NCI-H1105 (cell line): ENCODE measurements at regions not wholly inside any gene's neighbourhood (a gene's known extent, or its start where the extent isn't known, plus 50 kb on each side); places are given as distances from the start of the nearest gene placed in this dataset.
A peak's percentile ranks its signal among the peaks of the same experiment; 100 is the strongest.
"Not testable (repeated sequence)": the region's sequence is repeated elsewhere in the genome, so short reads cannot be mapped to it uniquely, and the experiment has no call there.

Source experiments
- DNase-seq: peaks from one replicate; lab custom pipeline; 2025; lab: John Stamatoyannopoulos, UW

DNA sequence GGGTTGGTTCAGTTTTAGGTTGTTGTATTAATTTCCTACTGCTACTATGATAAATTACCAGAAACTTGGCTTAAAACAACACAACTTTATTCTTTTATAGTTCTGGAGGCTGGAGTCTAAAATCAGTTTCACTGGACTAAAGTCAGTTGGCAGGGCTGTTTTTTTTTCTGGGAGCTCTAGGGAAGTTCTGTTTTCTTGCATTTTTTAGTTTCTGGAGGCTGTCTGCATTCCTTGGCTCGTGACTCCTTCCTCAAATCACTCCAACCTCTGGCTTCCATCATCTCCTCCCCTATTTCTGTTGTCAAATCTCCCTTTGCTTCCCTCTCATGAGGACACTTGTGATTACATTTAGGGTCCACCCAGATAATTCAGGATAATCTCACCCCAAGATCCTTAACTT is 51.3 kb upstream of the SUB1 start:
- no peak for DNase-seq

DNA sequence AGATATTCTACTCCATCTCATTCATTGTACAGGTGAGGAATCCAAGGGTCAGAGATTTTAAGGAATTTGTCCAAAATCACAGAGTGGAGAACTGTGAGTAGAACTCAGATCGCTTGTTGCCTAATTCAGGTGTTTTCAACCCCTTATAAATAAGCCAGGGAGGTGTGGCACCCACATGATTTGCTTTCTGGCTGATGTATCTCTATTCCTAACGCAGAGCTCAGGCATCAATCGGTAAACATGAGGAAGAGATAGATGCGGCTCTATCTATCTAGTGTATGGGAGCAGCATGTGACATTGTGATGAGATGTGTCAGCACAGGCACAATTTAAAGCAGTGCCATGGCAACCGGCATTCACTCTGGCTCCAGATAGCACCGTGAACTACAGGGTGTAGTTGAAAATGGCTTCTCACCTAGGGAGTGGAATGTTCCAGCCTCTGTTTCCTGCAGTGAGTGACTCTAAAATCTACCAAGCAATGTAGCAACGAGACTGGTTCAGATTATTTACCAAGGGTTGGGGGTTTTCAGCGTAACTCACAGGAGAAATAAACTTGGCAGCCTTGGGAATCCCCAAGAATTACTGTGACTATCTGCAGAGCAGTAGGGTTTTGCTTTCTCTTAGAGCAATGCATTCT is 53.4 kb upstream of the SUB1 start:
- no peak for DNase-seq

DNA sequence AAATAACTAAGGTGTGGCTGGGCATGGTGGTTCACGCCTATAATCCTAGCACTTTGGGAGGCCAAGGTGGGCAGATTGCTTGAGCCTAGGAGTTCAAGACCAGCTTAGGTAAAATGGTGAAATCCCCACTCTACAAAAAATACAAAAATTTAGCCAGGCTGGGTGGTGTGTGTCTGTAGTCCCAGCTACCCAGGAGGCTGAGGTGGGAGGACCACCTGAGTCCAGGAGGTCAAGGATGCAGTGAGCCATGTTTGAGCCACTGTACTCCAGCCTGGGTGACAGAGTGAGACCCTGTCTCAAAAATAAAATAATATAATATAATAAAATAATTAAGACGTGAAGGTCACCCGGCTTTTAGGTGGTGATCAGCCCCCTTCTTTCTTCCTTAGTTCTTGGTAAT is 58.0 kb upstream of the SUB1 start:
- DNase-seq = not testable (repeated sequence)

DNA sequence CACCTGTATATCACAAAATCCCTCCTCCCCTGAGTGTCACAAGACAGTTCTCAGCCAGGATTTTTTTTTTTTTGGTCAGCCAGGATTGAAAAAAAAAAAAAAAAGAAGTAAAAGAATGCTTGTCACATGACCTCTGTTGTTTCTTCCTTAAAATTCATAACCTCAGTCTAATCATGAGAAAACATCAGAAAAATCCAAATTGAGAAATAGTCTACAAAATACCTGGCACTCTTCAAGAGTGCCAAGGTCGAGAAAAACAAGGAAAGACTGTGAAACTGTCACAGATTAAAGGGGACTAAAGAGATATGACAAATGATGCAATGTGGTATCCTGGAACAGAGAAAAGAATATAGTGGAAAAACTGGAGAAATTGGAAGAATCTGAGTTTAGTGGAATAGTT is 58.5 kb upstream of the SUB1 start:
- DNase-seq = no peak

DNA sequence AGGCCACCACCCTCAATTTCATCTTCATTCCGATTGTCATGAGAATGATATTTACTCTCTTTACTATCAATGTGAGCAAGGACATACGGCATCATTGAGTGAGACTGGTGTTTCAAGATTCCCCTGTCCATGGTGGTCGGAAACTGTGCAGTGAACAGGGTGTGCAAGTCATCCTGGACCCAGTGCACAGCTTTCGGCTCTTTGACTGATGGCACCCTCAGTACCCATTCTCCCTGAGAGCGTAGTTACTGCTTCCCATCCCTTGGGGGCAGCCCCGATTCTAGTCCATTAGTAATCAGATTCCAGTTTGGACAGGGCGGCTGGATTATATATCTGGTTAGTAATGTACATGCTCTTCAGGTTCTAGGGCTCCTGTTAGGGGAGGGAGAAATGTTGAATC is 61.7 kb upstream of the SUB1 start:
- no peak for DNase-seq

DNA sequence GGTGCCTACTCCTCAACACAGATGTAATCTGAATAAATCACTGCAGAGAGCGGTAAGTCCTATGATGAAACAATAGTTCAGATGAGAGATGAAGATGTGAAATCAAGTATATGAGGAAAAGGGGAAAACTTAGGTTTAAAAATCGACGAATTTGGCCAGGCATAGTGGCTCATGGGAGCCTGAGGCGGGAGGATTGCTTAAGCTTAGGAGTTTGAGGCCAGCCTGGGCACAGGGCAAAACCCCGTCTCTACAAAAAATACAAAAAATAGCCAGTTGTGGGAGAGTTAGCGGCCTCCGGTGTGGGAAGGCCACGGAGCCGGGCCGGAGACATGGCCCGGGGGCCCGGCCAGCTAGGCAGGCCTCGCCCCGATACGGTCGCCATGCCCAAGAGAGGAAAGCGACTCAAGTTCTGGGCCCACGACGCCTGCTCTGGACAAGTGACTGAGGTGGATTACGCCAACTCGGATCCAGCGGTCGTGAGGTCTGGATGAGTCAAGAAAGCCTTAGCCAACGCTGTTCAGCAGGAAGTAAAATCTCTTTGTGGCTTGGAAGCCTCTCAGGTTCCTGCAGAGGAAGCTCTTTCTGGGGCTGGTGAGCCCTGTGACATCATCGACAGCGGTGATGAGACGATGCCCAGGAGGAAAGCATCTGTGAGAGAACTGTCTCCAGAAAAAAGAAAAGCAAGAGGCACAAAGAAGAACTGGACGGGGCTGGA is 62.8 kb upstream of the SUB1 start:
- no peak for DNase-seq

DNA sequence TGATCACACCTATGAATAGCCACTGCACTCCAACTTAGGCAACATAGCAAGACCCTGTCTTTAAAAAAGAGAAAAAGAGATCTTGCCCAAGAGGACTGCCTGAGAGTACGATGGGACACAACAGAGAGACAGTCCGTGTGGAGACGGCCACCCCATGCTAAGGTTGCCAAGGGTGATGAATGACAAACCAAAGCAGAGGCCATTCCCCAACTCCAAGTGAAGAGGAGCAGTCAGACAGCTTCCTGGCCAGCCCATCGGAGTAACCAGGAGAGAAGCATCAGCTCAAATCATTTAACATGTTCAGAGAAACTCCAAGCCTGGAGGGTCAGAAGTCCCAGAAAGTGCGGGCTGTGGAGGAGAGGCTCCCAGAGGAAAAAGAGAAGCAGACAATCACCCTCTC is 63.9 kb upstream of the SUB1 start:
- no peak for DNase-seq

DNA sequence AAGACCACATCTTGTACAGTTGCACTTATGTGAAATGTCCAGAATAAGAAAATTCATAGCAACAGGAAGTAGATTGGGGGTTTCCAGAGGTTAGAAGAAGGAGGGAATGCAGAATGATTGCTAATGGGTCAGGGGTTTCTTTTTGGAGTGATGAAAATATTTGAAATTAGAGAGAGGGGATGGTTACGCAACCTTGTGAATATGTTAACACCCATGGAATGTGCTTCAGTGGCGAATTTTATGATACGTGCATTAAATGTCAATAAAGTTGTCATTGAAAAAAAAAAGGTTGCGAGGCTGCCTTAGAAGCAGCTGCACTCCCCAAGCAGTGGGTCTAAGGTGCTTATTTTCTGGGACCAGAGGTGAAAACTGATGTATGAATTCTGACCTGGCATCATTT is 64.4 kb upstream of the SUB1 start:
- DNase-seq = no peak

DNA sequence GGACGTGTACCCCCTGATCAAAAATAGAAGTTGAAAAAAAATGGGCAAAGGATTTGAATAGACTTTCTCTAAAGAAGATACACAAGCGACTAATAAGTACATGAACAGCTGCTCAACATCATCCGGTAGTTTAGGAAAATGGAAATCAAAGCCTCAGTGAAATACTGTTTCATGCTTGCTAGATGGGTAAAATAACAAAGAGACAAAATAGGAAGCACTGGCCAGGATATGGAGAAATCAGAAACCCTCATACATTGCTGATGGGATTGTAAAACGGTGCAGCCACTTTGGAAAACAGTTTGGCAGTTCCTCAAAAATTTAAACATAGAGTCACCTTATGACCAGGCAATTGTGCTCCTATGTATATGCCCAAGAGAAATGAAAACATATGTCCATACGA is 65.0 kb upstream of the SUB1 start:
- DNase-seq = no peak

DNA sequence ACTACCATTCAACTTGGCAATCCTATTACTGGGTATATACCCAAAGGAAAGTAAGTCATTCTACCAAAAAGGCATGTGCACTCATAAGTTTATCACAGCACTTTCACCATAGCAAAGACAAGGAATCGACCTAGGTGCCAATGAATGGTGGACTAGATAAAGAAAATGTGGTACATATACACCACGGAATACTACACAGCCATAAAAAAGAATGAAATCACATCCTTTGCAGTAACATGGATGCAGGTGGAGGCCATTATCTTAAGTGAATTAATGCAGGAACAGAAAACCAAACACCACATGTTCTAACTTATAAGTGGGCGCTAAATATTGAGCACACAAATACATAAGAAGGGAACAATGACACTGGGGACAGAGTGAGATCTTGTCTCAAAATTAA is 65.8 kb upstream of the SUB1 start:
- DNase-seq = no peak

DNA sequence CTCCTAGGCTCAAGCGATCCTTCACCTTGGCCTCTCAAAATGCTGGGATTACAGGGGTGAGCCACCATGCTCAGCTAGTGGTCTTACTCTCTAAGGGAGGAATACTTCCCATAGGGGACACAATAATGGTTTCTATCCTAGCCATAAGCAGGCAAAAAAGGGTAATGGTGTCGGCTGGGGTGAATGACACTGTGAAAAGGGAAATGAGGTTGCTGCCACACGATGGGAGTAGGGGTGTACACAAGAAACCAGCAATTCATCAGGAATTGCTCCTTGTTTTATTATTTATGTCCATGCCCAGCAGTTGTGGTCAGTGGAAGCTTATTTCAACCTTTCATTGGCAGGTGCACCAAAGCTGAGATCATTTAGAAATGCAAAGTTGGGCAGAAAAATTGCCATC is 70.3 kb upstream of the ZFR start:
- DNase-seq = no peak

DNA sequence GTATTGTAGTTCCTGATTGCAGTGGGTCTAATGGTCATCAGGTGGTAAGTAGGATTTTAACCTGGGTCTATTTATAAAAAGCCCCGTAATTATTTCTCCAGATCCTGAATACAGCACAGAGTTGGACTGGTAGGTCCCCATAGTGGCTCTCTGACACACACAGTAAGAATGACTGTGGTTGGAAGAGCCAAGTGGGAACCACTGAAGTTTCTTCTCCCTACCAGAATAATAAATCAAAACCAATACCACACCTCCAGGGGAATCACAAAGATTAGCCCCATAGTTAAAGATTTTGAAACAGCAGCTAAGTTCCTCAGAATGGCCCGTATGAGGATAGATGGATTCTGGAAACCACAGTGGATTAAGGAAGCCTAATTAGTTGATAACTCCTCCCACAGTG is 68.4 kb upstream of the ZFR start:
- no peak for DNase-seq

DNA sequence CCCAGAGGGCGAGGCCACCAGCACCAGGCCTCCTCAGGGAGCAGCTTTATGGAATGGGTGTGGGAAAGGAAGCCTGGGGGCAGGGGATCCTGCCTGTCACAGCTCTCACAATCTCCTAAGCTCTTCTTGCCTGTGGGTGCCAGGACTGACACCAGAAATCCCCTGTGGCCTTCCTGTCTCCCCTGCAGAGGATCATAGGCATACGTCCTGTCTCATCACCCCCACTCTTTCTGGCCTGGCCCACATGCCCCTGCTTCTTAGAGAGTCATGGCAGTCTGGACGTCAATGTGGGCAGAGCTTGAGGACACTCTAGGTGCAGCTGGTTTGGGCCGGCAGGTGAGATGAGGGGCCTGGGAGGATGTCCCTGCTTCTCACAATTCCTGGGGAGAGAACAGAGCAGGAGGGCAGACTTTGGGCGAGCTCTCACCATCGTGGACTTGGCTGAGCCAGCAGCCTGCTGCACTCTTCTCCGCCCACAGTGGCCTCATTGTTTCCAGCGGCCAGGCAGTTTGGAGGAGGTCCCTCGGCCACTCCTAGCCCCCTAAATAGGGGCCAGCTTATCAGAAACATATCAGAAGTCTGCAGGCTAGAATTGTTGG is 67.3 kb upstream of the ZFR start:
- DNase-seq = no peak

DNA sequence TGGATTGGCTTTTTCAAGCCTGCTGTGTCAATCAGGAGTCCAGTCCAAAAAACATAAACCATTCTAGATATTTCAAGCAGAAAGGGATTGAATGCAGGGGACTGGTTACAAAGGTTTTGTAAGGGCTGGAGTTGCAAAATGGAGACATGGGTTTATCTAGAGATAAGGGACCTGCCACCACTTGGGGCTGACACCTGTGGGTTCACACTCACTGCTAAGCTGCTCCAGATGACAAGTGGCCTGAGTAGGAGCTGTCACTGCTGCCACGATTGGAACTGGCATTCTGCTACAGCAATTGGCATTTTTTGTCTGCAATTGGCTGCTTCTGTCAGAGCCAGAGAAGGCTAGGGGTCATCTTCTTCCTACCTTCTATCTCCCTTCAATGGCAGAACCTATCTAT is 66.3 kb upstream of the ZFR start:
- no peak for DNase-seq

DNA sequence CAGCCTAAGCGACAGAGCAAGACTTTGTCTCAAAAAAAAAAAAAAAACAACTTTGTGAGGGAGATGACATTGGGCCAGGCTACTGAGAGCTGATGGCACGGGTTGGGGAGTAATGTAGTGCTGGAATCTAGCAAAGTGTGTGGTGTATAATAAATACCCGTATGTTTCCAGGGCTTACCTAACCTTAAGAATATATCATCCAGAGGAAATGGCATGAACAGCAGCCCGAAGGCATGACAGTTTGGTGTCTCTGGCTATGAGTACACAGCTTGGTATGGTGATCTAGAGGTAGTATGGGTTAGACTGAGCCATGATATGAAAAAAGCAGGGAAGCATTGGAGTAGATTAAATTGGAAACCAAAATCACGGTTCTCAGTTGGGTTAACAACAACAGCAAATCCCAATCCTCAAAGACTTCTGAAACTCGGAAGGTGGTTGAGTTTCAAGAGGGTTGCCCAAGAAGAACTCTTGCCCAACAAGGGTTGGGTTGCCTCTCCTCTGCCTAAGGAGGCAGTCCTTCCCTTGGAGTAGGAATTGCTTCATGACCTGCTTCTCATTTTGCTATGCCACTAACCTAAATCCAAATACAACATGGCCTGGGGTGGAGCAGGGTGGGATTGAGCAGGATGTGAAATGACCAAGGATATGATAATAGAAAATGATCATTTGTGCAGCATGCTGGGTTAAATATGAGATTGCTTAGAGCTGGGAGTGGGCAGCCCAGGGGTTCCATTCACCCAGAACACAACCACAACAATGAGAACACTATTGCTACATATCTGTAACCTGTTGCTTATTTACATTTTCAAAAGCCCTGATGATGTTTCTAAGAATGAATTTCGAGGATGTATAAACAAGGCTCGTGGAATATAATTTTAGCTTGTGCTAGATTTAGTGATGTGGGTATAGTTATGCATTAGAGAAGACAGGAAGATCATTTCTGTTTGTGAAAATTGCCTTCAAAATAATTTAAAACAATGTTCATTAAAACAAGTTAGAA is 64.6 kb upstream of the ZFR start:
- DNase-seq = no peak

DNA sequence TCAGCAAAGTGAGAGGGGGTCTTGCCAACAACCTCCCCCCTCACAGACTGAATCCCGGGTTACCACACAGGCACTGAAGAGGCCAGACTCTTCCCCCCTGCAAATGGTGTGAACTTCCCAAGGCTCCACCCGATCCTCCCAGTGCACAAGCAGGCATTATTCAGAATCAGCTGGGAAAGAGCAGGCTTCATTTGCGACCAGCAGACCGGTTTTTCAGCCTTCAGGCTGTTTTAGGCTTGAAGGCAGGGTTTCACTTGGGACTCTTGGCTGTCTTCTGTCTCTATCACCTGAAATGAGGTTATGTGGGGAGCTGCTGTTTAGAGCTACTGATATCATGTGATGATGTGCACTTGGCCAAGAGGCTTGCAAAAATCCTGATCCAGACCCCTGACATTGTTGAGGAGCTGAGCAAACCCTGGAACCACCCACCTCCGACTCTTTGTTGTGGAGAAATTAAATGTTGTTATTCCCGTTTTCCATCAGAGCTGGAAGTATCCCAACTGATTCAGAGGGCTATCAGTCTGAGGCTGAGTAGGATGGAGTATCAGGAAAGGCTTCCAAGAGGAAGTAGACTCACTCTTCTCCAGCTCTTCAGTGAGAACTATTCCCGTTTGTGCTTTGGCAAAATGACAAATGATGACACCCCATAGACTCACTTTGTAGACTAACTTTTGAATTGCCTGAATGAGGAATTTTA is 63.3 kb upstream of the ZFR start:
- no peak for DNase-seq

DNA sequence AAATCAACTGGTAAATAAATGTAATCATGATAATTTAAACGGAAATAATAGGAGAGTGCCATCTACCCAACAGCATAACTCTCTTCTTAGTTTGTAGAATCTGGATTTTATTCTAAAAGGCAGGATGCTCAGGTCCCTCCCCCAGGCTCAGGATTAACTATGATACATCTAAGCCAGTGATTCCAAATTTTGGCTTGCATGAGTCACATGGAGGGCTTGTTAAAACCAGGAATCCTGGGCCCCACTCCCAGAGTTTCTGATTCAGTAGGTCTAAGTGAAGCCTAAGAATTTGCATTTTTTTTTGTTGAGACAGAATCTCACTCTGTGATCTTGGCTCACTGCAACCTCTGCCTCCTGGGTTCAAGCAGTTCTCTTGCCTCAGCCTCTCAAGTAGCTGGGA is 62.3 kb upstream of the ZFR start:
- no peak for DNase-seq

DNA sequence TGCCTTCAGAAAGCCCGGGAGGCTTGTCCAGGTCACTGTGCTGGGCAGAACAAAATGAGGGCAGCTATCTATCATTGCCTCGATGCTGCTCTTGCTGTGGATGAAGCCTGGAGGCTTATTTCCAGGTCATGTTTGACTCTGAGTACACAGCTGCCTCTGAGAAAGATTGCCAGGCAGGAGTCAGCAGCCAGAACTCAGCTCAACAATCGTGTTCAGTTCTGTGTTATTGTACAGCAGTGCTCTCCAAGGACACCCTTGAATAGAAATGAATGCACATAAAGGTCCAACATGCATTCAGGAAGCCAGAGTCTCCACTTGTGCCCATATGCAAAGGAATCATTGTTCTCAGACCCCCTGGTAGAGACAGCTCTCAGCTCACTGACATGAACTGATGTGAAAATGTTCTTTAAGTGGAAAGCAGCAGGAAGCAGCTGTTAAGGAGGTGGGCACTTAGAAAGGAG is 61.7 kb upstream of the ZFR start:
- no peak for DNase-seq

DNA sequence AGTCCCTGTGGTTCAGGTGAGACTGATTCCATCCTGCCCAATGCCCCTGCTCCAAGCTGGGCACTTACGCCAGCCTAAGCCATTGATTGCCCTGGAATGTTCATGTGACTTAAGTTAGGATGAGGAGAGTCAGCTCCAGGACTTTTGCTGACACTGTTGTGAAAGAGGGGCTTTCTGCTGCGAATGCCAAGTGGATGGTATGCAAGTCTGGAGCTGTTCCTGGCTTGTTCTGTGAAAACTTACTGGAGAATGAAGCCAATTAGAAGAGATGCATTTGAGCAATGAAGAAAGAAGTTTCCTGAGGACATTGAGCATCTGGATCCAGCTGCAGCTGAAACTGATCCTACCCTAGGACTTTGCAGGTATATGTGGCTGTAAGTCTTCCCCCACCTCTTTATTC is 61.2 kb upstream of the ZFR start:
- no peak for DNase-seq

DNA sequence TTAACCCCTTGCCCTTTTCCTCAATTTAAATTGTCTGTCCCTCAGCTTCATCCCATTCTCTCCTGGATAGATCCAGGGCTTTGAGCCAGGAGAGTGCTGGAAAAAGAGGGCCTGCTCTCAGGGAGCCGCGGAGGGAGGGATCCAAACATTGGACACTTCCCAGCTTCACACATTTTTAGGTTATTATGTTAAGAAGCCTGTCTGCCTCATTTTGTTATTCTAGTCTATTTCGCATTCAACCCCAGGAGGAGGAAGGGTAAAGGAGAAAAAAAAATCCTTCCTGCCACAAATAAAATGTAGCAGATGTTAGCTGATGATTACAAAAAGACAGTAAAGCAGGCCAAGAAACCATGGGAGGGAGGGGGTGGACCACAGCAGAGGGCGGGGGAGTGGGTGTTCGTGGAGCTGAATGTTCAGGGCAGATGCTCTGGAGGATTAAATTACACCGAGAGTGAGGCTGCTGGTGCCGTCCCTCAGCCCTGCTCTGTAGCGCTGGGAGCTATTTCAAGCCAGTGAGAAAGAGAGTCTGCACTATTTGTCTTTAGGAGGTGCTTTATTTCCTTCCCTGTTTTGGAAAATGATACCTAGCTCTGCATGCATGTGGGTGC is 60.6 kb upstream of the ZFR start:
- DNase-seq = peak; percentile 89

DNA sequence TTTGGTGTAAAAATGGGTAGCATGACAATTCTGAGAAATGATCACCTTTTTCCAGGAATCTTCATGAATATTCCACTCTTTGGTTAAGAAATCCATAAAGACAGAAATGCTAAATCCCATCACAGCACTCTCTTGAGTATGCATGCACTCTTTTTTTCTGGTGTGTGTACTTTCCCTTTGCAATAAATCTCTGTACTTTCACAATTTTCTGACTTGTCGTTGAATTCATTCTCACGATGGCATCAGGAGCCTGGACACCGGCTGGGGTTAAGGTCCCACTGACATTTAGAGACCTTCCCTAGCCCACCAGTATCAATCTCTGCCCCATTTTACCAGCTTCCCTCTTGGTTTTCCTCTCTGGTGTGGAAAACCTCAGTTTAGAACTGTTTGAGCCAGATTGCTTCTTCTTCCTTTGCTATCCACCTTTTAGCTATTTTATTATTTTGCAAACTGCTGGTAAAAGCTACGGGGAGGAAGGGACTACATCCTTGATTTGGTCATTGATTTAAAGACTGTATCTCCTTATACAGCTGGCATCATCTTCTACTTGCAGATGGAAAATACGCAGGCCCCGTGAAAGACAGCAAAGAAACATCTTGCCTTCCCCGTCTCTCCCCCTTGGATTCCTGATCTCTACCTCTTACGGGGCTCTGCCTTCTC is 59.9 kb upstream of the ZFR start:
- DNase-seq = no peak
